ENCODE measurements at regions not wholly inside any gene's neighbourhood (a gene's known extent, or its start where the extent isn't known, plus 50 kb on each side); places are given as distances from the start of the nearest gene placed in this dataset.
"Not testable (repeated sequence)": the region's sequence is repeated elsewhere in the genome, so short reads cannot be mapped to it uniquely, and the experiment has no call there.

- DNase-seq (ENCODE audit: low read depth in 2 of 3, low spot score in 2 of 3), result no peak
Measured at GRCh38 chr5:89864941-89865340, 544.6 kb downstream of the CETN3 start.

- no peak for DNase-seq (ENCODE audit: low read depth in 2 of 3, low spot score in 2 of 3)
Measured at GRCh38 chr5:89857790-89858189, 551.8 kb downstream of the CETN3 start.

- DNase-seq (ENCODE audit: low read depth in 2 of 3, low spot score in 2 of 3), result no peak
Measured at GRCh38 chr5:89855417-89855816, 554.1 kb downstream of the CETN3 start.

- no peak for DNase-seq (ENCODE audit: low read depth in 2 of 3, low spot score in 2 of 3)
Measured at GRCh38 chr5:89851911-89852310, 557.6 kb downstream of the CETN3 start.

GRCh38 chr5:89850513-89850865, 559.1 kb downstream of the CETN3 start:
- no peak for DNase-seq (ENCODE audit: low read depth in 2 of 3, low spot score in 2 of 3)

GRCh38 chr5:89849830-89850512, 559.6 kb downstream of the CETN3 start:
- DNase-seq (ENCODE audit: low read depth in 2 of 3, low spot score in 2 of 3), result no peak

GRCh38 chr5:89847743-89848142, 561.8 kb downstream of the CETN3 start:
- no peak for DNase-seq (ENCODE audit: low read depth in 2 of 3, low spot score in 2 of 3)

GRCh38 chr5:89844548-89844947, 565.0 kb downstream of the CETN3 start:
- no peak for DNase-seq (ENCODE audit: low read depth in 2 of 3, low spot score in 2 of 3)

GRCh38 chr5:89842531-89842930, 567.0 kb downstream of the CETN3 start:
- DNase-seq (ENCODE audit: low read depth in 2 of 3, low spot score in 2 of 3), result no peak

- no peak for DNase-seq (ENCODE audit: low read depth in 2 of 3, low spot score in 2 of 3)
Measured at GRCh38 chr5:89840906-89841305, 568.6 kb downstream of the CETN3 start.

- DNase-seq (ENCODE audit: low read depth in 2 of 3, low spot score in 2 of 3), result no peak
Measured at GRCh38 chr5:89830691-89831090, 578.9 kb downstream of the CETN3 start.

- DNase-seq (ENCODE audit: low read depth in 2 of 3, low spot score in 2 of 3), result no peak
Measured at GRCh38 chr5:89827960-89828359, 581.6 kb downstream of the CETN3 start.

GRCh38 chr5:89827359-89827758, 582.2 kb downstream of the CETN3 start:
- no peak for DNase-seq (ENCODE audit: low read depth in 2 of 3, low spot score in 2 of 3)

- no peak for DNase-seq (ENCODE audit: low read depth in 2 of 3, low spot score in 2 of 3)
Measured at GRCh38 chr5:89826938-89827337, 582.6 kb downstream of the CETN3 start.

- no peak for DNase-seq (ENCODE audit: low read depth in 2 of 3, low spot score in 2 of 3)
Measured at GRCh38 chr5:89823046-89823445, 586.5 kb downstream of the CETN3 start.

GRCh38 chr5:89817841-89818240, 591.7 kb downstream of the CETN3 start:
- no peak for DNase-seq (ENCODE audit: low read depth in 2 of 3, low spot score in 2 of 3)

- DNase-seq (ENCODE audit: low read depth in 2 of 3, low spot score in 2 of 3), result no peak
Measured at GRCh38 chr5:89816038-89816437, 593.5 kb downstream of the CETN3 start.

GRCh38 chr5:89800735-89801134, 608.8 kb downstream of the CETN3 start:
- not testable (repeated sequence) for DNase-seq (ENCODE audit: low read depth in 2 of 3, low spot score in 2 of 3)

GRCh38 chr5:89794504-89794903, 615.1 kb downstream of the CETN3 start:
- not testable (repeated sequence) for DNase-seq (ENCODE audit: low read depth in 2 of 3, low spot score in 2 of 3)

- not testable (repeated sequence) for DNase-seq (ENCODE audit: low read depth in 2 of 3, low spot score in 2 of 3)
Measured at GRCh38 chr5:89779734-89780133, 629.8 kb downstream of the CETN3 start.

- no peak for DNase-seq (ENCODE audit: low read depth in 2 of 3, low spot score in 2 of 3)
Measured at GRCh38 chr5:89777758-89778157, 631.8 kb downstream of the CETN3 start.

GRCh38 chr5:89769975-89770374, 639.6 kb downstream of the CETN3 start:
- DNase-seq (ENCODE audit: low read depth in 2 of 3, low spot score in 2 of 3), result no peak

GRCh38 chr5:89759802-89760201, 649.8 kb downstream of the CETN3 start:
- DNase-seq (ENCODE audit: low read depth in 2 of 3, low spot score in 2 of 3), result no peak

GRCh38 chr5:89758146-89758545, 651.4 kb downstream of the CETN3 start:
- no peak for DNase-seq (ENCODE audit: low read depth in 2 of 3, low spot score in 2 of 3)

All from activated CD8-positive, alpha-beta memory T cell treated with anti-CD3 and anti-CD28 coated beads for 48 hours (primary cell).